Panc1 (cell line): ENCODE measurements at regions not wholly inside any gene's neighbourhood (a gene's known extent, or its start where the extent isn't known, plus 50 kb on each side); places are given as distances from the start of the nearest gene placed in this dataset.

Experiments
- ATAC-seq: fragments of 200-7000 bp; cut with Tn5 transposase; 2 replicates; pipeline ENCODE4 v1.9.1; 2020; ENCODE audit warnings: mild to moderate bottlenecking, moderate library complexity
- BruUV-seq: library from RNA; stranded (reverse); fragments of 400-500 nt; replicated peaks from 2 replicates; lab custom pipeline; 2021; lab: Mats Ljungman, UMichigan
- CTCF ChIA-PET: fragments of 300-600 bp; sonication (Branson Sonifier 250); formaldehyde crosslinking; loops from one replicate; lab custom pipeline; 2022; ENCODE audit warnings: antibody characterized with exemption; lab: Charles Lee
- POLR2A ChIA-PET: fragments of 300-600 bp; sonication (Branson Sonifier 250); formaldehyde crosslinking; loops from one replicate; lab custom pipeline; 2022; ENCODE audit warnings: antibody characterized with exemption; lab: Charles Lee
- DNase-seq: peaks from one replicate; pipeline ENCODE4 v3.0.0-alpha.2; 2010; ENCODE audit warnings: low read depth, low spot score
- H3K27ac ChIP-seq: 2 replicates; pipeline ENCODE4 v1.5.1; 2011; ENCODE audit warnings: mild to moderate bottlenecking, low read length, inconsistent platforms
- H3K27me3 ChIP-seq: fragments of 200-500 bp; sonication (Bioruptor generic); 2 replicates; pipeline ENCODE4 v1.6.0; 2014; ENCODE audit warnings: low read length, inconsistent platforms; ENCODE audit not compliant: control insufficient read depth, insufficient read depth
- H3K36me3 ChIP-seq: fragments of 200-500 bp; sonication (Bioruptor generic); 2 replicates; pipeline ENCODE4 v1.5.1; 2014; ENCODE audit warnings: inconsistent platforms, mild to moderate bottlenecking, low read length, moderate library complexity; ENCODE audit not compliant: control insufficient read depth, insufficient read depth
- H3K4me1 ChIP-seq: 2 replicates; pipeline ENCODE4 v1.5.1; 2011; ENCODE audit warnings: inconsistent platforms, mild to moderate bottlenecking, low read length, moderate library complexity; ENCODE audit not compliant: control insufficient read depth, insufficient read depth
- H3K4me3 ChIP-seq, 2 experiments: 2 replicates each; pipeline ENCODE4 v1.5.1; 2011 to 2012; ENCODE audit warnings: low read depth in 2 of 2, low read length in 2 of 2, mild to moderate bottlenecking in 2 of 2, inconsistent platforms in 1 of 2, moderate library complexity in 1 of 2
- H3K9me3 ChIP-seq: fragments of 200-500 bp; sonication (Bioruptor generic); 2 replicates; pipeline ENCODE4 v1.5.1; 2014; ENCODE audit warnings: low read depth, mild to moderate bottlenecking, inconsistent platforms, low read length, moderate library complexity; ENCODE audit not compliant: control insufficient read depth, insufficient read depth
- CTCF ChIP-seq: fragments of 450-650 bp; IDR thresholded peaks from 2 replicates; pipeline ENCODE4 v1.5.1; 2017; ENCODE audit warnings: mild to moderate bottlenecking
- POLR2AphosphoS5 ChIP-seq: IDR thresholded peaks from 2 replicates; pipeline ENCODE4 v1.6.1; 2012; ENCODE audit warnings: mild to moderate bottlenecking, low read depth, low read length, moderate library complexity
- REST ChIP-seq, 2 experiments: IDR thresholded peaks; 2 replicates each; pipeline ENCODE4 v1.6.1; 2011 to 2012; ENCODE audit warnings: low read depth in 2 of 2, control low read depth in 1 of 2, low read length in 1 of 2, mild to moderate bottlenecking in 1 of 2, moderate library complexity in 1 of 2; ENCODE audit not compliant: insufficient read depth in 1 of 2
- SIN3A ChIP-seq: IDR thresholded peaks from 2 replicates; pipeline ENCODE4 v1.6.1; 2012; ENCODE audit warnings: low read depth, mild to moderate bottlenecking, low read length, moderate library complexity, borderline replicate concordance; ENCODE audit not compliant: insufficient read depth
- TCF7L2 ChIP-seq: IDR thresholded peaks from 2 replicates; pipeline ENCODE4 v1.6.1; 2011; ENCODE audit warnings: mild to moderate bottlenecking, low read depth, low read length, inconsistent platforms
- in situ Hi-C: cut with HindIII; loops from 2 replicates; pipeline ENCODE4 v1.10.0; 2016; ENCODE audit warnings: low sequenced_read_pairs, low pct_unique_long_range_greater_than_20kb
- intact Hi-C: fragments of 100-400 bp; cut with micrococcal nuclease; formaldehyde crosslinking; loops from one replicate; pipeline ENCODE4 v1.10.0; 2022; ENCODE audit not compliant: unreplicated experiment

GRCh38 chr14:98965076-98965475 is 306.9 kb downstream of the BCL11B start:
- no peak for TF ChIP-seq REST (IDR thresholded peaks at IDR 0.05; ENCODE audit: insufficient read depth in 1 of 2, low read depth in 2 of 2, low read length in 1 of 2)
- no peak for TF ChIP-seq TCF7L2
- TF ChIP-seq SIN3A = no peak
- no peak for TF ChIP-seq POLR2AphosphoS5
- H3K4me1 ChIP-seq = no peaks in the 10 kb centered on the region
- ChIA-PET CTCF (no interaction called here), POLR2A (no interaction called here)
- no peak overlapping the region for H3K4me3 ChIP-seq
- H3K36me3 ChIP-seq = no peaks in the 10 kb centered on the region
- no peak for ATAC-seq
- no peaks in the 10 kb centered on the region; the same call in 1 of the 2 replicates for H3K27me3 ChIP-seq
- H3K27ac ChIP-seq = no peak overlapping the region
- DNase-seq = no peak
- BruUV-seq = no TSS peak
- no peaks in the 10 kb centered on the region for H3K9me3 ChIP-seq
- intact Hi-C loops = no loop called here
- in situ Hi-C loops = no loop called here

- ATAC-seq = no peak
- H3K4me1 ChIP-seq = no peaks in the 10 kb centered on the region
- no peak for TF ChIP-seq CTCF
- no peak for TF ChIP-seq REST (IDR thresholded peaks at IDR 0.05; ENCODE audit: insufficient read depth in 1 of 2, low read depth in 2 of 2, low read length in 1 of 2)
- no peak for TF ChIP-seq TCF7L2
- TF ChIP-seq SIN3A = no peak
- TF ChIP-seq POLR2AphosphoS5 = no peak
- in situ Hi-C loops (no loop called here), intact Hi-C loops (no loop called here)
- BruUV-seq = no TSS peak
- POLR2A ChIA-PET = no interaction called here
- no peaks in the 10 kb centered on the region for H3K36me3 ChIP-seq
- H3K27me3 ChIP-seq = no peaks in the 10 kb centered on the region; the same call in 1 of the 2 replicates
- no peak overlapping the region for H3K4me3 ChIP-seq
- no peaks in the 10 kb centered on the region for H3K9me3 ChIP-seq
- DNase-seq = no peak
- CTCF ChIA-PET = no interaction called here
- no peak overlapping the region for H3K27ac ChIP-seq
Measured at GRCh38 chr14:98966016-98966415, 306.0 kb downstream of the BCL11B start.
